ENCODE measurements at regions not wholly inside any gene's neighbourhood (a gene's known extent, or its start where the extent isn't known, plus 50 kb on each side); places are given as distances from the start of the nearest gene placed in this dataset.

- no peak for DNase-seq (ENCODE audit: extremely low read depth, low read depth)
Observed at GRCh38 chr1:114336360-114336759, 174.6 kb downstream of the TRIM33 start.

DNA sequence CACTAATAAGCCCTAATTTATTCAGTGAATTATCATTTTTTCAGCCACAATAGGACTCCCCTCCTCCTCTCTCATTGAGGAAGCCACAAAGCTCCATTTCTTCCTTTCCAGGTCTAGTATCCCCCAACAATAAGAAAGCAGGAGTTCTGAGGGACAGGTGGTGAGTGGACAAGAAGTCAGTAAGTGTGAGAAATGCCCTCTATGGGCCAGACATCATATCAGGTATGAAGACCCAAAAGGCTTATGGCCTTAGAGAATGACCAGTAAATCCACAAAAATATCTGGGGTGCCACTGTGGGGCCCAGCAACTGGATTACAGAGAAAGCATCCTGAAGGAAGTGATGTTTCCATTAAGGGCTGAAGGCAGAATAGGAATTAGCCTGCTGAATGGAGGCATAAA, 175.7 kb downstream of the TRIM33 start:
- no peak for DNase-seq (ENCODE audit: extremely low read depth, low read depth)
- TF ChIP-seq, protein P1, sequence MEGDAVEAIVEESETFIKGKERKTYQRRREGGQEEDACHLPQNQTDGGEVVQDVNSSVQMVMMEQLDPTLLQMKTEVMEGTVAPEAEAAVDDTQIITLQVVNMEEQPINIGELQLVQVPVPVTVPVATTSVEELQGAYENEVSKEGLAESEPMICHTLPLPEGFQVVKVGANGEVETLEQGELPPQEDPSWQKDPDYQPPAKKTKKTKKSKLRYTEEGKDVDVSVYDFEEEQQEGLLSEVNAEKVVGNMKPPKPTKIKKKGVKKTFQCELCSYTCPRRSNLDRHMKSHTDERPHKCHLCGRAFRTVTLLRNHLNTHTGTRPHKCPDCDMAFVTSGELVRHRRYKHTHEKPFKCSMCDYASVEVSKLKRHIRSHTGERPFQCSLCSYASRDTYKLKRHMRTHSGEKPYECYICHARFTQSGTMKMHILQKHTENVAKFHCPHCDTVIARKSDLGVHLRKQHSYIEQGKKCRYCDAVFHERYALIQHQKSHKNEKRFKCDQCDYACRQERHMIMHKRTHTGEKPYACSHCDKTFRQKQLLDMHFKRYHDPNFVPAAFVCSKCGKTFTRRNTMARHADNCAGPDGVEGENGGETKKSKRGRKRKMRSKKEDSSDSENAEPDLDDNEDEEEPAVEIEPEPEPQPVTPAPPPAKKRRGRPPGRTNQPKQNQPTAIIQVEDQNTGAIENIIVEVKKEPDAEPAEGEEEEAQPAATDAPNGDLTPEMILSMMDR (IDR thresholded peaks at IDR 0.05; ENCODE audit: low read depth, low read length): no peak

More at GRCh38 chr1:114336360-114336759, 174.6 kb downstream of the TRIM33 start:
- TF ChIP-seq, protein P1 (IDR thresholded peaks at IDR 0.05; ENCODE audit: low read depth, low read length): no peak

GRCh38 chr1:114334297-114334696, 176.7 kb downstream of the TRIM33 start:
- no peak for DNase-seq (ENCODE audit: extremely low read depth, low read depth)
- TF ChIP-seq, protein P1 (IDR thresholded peaks at IDR 0.05; ENCODE audit: low read depth, low read length): no peak

- TF ChIP-seq, protein P1 (IDR thresholded peaks at IDR 0.05; ENCODE audit: low read depth, low read length): no peak
- DNase-seq (ENCODE audit: extremely low read depth, low read depth): no peak
Observed at GRCh38 chr1:114333690-114334089, 177.3 kb downstream of the TRIM33 start.

- TF ChIP-seq, protein P1 (IDR thresholded peaks at IDR 0.05; ENCODE audit: low read depth, low read length): no peak
- DNase-seq (ENCODE audit: extremely low read depth, low read depth): no peak
Observed at GRCh38 chr1:114331936-114332335, 178.3 kb upstream of the SYT6 start.

DNA sequence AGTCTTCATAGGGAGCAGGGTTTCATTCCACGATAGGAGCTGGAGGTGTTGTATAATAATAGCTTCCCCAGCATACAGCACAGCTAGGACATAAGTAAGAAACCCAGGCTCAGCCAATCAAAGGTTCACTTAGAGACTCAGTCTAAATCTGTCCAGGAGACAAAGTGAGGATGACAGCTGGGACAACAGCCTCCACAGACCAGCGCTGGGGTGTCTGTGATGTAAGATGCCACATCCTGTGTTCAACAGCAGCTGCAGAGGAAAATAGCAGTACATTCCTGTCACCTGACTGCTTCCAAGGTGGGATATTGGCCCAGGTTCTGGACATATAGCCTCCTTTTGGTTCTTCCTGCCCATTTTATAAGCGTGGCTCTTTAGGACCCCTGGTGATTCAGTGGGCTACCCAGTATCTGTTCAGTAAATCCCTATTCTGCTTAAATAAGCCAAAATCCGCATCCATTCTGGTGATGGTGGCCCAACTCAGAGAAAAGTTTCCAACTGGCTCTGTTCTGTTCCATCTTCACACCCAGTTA, 176.8 kb upstream of the SYT6 start:
- no peak for DNase-seq (ENCODE audit: extremely low read depth, low read depth)
- TF ChIP-seq, protein P1 (IDR thresholded peaks at IDR 0.05; ENCODE audit: low read depth, low read length): no peak

- TF ChIP-seq, protein P1 (IDR thresholded peaks at IDR 0.05; ENCODE audit: low read depth, low read length): no peak
- DNase-seq (ENCODE audit: extremely low read depth, low read depth): no peak
Observed at GRCh38 chr1:114328361-114328904, 174.8 kb upstream of the SYT6 start.
